ENCODE measurements at regions not wholly inside any gene's neighbourhood (a gene's known extent, or its start where the extent isn't known, plus 50 kb on each side); places are given as distances from the start of the nearest gene placed in this dataset.

- TF ChIP-seq POLR2A (IDR thresholded peaks at IDR 0.05), result no peak
- TF ChIP-seq CTCF (IDR thresholded peaks at IDR 0.05), result no peak
- no peak for TF ChIP-seq POLR2AphosphoS5 (IDR thresholded peaks at IDR 0.05)
Measured at GRCh38 chr3:6251612-6252400, 609.1 kb upstream of the GRM7 start.
